Mammary epithelial cell (primary cell): ENCODE measurements at regions not wholly inside any gene's neighbourhood (a gene's known extent, or its start where the extent isn't known, plus 50 kb on each side); places are given as distances from the start of the nearest gene placed in this dataset.

ENCODE experiments used
- EZH2 ChIP-seq: IDR thresholded peaks from 2 replicates; pipeline ENCODE4 v1.6.1; 2012; ENCODE audit warnings: low read length, inconsistent platforms, borderline replicate concordance
- TF ChIP-seq, protein P1 (sequence below), 2 donors: IDR thresholded peaks in 1 of 2; conservative IDR thresholded peaks in 1 of 2; 2 replicates each; pipeline ENCODE4 v1.5.1; 2011 to 2012; ENCODE audit warnings: inconsistent platforms in 2 of 2, low read length in 2 of 2, mild to moderate bottlenecking in 2 of 2, control low read depth in 1 of 2, low read depth in 1 of 2; ENCODE audit not compliant: insufficient read depth in 1 of 2; ENCODE audit errors: extremely low read depth in 1 of 2

DNA sequence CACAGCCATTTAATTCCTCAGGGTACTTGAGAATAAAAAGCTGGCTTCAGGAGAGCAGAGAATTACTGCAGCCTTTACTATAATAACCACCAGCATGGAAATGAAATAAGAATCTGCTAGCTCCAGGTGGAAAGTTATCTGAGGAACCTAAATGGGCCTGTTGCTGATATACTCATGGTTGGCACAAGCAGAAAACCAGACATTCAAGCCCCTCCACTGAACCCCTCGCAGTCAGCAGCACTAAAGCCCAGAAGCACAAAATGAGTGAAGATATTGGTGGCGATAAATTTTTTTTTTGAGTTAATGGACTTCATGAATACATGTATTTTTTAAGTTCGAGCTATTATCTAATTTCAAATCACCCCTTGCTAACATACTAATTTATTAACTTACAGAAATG is 303.9 kb upstream of the NRP1 start:
- TF ChIP-seq, protein P1, sequence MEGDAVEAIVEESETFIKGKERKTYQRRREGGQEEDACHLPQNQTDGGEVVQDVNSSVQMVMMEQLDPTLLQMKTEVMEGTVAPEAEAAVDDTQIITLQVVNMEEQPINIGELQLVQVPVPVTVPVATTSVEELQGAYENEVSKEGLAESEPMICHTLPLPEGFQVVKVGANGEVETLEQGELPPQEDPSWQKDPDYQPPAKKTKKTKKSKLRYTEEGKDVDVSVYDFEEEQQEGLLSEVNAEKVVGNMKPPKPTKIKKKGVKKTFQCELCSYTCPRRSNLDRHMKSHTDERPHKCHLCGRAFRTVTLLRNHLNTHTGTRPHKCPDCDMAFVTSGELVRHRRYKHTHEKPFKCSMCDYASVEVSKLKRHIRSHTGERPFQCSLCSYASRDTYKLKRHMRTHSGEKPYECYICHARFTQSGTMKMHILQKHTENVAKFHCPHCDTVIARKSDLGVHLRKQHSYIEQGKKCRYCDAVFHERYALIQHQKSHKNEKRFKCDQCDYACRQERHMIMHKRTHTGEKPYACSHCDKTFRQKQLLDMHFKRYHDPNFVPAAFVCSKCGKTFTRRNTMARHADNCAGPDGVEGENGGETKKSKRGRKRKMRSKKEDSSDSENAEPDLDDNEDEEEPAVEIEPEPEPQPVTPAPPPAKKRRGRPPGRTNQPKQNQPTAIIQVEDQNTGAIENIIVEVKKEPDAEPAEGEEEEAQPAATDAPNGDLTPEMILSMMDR (conservative IDR thresholded peaks at IDR 0.05 in 1 of 2, IDR thresholded peaks at IDR 0.05 in 1 of 2; ENCODE audit: extremely low read depth in 1 of 2, insufficient read depth in 1 of 2, low read depth in 1 of 2, low read length in 2 of 2) = no peak
- no peak for TF ChIP-seq EZH2
